HG03457 (cell line): ENCODE measurements at regions not wholly inside any gene's neighbourhood (a gene's known extent, or its start where the extent isn't known, plus 50 kb on each side); places are given as distances from the start of the nearest gene placed in this dataset.

ENCODE experiments used
- ATAC-seq: cut with Tn5 transposase; IDR thresholded peaks from one replicate; pipeline ENCODE4 v1.9.1; 2021; ENCODE audit warnings: moderate number of reproducible peaks; ENCODE audit not compliant: unreplicated experiment

- no peak for ATAC-seq
Measured at GRCh38 chr9:1738511-1739100, 276.5 kb upstream of the SMARCA2 start.

- no peak for ATAC-seq
Measured at GRCh38 chr9:1743121-1743960, 271.8 kb upstream of the SMARCA2 start.

DNA sequence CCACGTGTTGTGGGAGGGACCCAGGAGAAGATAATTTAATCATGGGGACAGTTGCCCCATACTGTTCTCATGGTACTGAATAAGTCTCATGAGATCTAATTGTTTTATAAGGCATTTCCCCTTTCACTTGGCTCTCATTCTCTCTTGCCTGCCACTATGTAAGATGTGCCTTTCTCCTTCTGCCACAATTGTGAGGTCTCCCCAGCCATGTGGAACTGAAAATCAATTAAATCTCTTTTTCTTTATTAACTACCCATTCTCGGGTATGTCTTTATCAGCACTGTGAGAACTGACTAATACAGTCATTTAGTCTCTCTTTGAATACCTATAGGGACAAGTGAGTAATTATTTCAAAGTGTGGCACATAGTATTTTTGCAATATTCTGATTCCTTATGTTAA is 269.2 kb upstream of the SMARCA2 start:
- ATAC-seq = no peak

DNA sequence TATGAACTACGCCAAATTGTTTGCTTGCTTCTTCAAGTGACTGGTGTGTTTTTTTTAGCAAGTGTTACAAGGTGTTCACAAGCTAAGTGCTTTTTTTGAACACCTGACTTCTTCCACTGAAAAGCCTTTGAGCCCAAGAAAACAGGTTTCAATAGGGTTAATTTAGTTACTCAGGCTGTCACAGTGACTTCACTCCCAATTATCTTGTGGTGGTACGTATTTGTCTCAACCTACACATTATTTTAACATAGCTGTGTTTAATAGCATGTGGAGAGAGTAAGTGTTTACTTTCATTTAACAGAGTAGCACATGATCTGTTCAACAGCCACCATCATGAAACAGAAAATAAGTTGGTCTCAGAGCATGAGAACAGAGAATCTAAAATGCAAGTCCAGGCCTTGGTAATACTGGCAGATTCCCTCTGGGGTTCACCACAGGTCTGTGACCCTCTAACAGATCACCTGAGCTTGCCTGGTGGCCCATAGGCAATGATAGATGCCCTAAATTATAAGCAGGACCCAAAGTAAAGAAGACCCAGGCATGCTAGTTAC is 267.7 kb upstream of the SMARCA2 start:
- ATAC-seq = no peak

DNA sequence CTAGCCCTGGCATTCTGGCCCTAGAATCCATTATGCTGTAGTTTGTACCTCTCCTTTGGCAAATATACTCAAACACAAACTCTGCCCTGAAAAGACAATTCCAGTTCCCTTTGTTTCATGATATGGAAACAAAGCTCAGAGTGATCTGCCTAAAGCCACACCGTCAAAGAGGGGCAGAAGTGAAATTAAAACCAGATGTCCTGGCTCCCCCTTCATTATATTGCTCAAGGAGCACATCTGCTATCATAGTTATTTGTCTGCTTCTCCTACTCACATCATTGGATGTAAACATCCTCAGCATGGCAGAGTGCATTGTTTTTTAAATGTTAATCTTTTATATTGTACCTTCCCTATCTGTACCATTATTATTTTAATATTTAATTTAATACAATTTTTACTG is 266.7 kb upstream of the SMARCA2 start:
- ATAC-seq = no peak

GRCh38 chr9:1757186-1757585 is 258.0 kb upstream of the SMARCA2 start:
- no peak for ATAC-seq

DNA sequence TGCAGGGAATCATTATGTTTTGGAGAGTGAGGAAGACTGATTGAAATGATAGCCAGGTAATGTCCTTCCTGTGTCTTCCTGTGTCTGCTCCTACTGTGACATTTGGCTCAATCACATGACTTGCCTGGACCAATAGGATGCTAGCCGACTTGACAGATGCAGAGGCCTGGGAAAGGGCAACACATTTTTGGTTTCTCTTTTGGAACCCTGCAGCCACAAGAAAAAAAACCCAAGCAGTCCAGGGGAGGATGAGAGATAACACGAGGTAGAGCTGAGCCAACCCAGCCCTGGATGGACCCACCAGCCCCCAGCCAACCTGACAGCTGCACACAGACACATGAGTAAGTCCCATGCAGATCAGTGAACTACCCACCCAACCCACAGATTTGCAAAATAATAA is 256.1 kb upstream of the SMARCA2 start:
- no peak for ATAC-seq

DNA sequence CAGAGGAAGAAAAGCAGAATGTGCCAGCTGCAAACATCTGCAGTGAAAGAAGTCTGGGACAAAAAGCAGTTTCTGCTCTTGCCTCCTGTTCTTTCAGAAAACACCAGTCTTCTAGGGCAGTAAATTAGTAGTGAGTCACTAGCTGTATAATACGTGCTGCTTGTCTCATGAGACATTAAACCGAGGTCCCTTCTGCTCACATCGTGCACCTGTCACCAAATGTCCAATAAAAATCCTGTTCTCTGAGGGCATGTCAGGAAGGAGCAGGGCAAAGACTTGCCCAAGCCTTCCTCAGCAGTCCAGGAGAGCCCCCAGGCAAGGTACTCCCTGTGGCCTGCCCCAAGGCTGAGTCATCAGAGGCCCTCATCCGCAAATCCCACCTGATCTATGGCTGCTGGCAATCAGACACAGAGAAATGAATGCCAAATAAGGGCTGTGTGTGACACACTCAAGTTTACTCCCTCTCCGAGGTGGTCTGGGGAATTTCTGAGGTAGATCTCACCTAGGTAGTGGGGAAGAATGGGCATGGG is 255.3 kb upstream of the SMARCA2 start:
- no peak for ATAC-seq

GRCh38 chr9:1761807-1762206 is 253.3 kb upstream of the SMARCA2 start:
- no peak for ATAC-seq

- ATAC-seq = no peak
Measured at GRCh38 chr9:1766042-1766441, 249.1 kb upstream of the SMARCA2 start.

DNA sequence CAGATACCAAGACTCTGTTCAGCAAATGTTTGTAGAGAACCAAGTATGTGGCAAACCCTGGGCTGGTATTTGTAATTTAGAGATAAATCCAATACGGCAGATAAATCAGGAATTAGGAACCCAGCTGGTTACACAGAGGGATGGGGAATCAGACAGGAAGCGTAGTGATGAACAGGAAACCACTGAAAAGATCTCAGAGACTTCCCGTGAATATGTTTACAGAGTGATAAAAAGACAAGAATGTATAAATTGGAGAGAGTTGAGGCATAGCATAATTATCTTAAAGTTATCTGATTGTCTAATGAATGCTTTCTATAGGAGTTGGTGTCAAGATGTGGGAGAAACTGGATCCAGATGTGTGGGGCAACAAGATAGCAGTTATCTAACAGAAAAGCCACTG is 246.6 kb upstream of the SMARCA2 start:
- no peak for ATAC-seq

DNA sequence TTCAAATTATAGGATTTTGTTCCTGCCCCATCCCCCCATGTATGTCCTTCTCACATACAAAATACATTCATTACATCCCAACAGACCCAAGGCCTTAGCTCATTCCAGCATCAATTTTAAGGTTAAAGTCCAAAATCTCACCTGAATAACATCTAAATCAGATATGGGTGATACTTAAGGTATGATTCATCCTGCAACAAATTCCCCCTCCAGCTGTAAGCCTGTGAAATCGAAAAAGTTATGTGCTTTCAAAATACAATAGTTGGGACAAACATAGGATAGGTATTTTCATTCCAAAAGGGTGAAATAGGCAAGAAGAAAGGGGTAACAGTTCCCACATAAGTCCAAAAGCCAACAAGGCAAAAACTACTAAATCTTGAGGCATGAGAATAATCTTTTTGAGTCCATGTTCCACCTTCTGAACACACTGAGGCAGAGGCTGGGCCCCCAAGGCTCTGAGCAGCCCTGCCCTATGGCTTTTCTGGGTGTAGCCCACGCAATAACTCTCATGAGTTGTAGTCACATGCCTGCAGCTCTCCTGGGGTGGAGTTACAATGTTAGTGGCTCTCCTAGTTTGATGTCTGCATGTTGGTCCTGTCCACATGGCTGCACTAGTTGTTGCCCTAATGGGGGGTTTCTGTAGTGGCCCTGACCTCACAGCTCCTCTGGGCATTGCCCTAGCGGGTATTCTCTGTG is 243.9 kb upstream of the SMARCA2 start:
- no peak for ATAC-seq

- no peak for ATAC-seq
Measured at GRCh38 chr9:1775230-1775629, 239.9 kb upstream of the SMARCA2 start.

GRCh38 chr9:1776668-1777067 is 238.5 kb upstream of the SMARCA2 start:
- ATAC-seq = no peak

DNA sequence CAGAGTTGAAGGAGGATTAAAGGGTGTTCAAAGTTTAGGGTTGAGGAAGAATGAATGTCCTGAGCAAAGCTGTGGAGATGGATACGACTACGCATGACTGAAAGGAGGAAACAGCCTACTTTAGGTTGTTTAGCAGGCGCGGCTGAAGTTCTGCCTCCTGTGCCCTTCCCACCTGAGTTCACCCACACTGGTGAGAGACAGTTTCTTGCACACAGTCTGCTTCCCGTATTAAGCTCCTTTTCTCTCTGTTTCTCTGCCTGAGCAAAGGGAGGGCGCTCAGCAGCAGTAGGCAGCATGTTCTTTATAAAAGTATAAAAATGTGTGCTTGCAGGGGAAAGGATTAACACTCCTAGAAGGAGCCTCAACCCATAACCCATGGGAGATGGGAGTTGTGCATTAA is 224.0 kb upstream of the SMARCA2 start:
- ATAC-seq = no peak

DNA sequence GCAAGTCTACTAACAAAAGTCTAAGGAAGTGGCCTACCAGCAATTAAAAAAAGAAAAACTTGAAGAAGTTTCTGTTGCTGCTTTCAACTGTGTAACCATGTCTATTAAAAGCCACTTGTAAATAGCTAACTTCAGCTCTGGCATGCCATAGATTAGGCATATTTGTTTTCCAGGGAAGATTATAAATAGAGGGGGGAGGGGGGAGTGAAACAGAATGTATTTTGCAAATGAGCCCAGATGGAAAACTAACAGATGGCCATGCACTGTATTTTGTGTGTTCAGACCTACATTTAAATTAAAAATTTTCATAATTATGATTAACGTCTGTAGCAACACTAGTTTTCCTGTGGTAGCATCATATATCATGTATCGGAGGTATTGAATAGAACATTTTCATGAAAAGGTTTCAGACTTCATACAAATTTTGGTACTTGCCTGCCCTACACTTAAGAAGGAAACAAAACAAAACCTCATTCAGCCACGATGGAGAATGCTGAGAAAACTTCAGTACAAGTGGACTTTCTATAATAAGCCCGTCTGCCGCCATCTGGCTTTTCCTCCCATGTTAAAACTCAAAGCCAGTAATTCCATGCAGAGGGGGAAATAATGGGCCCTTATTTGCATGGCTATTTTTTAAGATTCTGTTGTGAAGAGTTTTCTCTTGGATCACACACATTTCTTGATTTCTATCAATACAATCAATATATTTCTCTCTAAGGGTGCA is 220.4 kb upstream of the SMARCA2 start:
- ATAC-seq = no peak

GRCh38 chr9:1804128-1804865 is 210.8 kb upstream of the SMARCA2 start:
- no peak for ATAC-seq

GRCh38 chr9:1829719-1830118 is 185.4 kb upstream of the SMARCA2 start:
- ATAC-seq = no peak

- no peak for ATAC-seq
Measured at GRCh38 chr9:1832960-1833359, 182.2 kb upstream of the SMARCA2 start.

DNA sequence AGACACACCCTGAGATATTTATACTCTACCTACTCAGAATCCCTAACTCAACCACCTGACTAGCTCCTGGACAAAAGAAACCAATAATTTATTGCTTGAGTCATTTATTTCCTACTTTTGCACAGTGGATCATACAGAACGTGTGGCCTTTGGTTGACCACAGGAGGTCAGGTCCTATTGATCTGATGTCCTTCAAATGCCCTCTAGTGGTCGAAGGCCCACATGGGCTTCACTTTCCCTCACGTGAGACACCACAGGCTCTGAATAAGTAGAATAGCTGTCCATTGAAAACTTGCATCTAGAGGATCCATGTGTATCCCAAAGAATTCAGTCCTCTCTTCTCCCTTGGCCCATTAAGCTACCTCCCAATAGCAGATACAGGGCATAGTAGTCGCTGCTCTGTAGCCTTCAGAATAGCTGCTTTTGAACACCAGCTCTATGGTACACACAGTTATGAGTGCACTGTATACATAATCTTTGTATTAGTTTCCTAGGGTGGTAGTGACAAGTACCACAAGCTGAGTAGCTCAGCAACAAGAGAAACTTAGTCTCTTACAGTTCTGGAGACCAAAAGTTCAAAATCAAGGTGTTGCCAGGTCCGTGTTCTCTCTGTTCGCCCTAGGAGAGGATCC is 177.6 kb upstream of the SMARCA2 start:
- peak; percentile 79 for ATAC-seq
